ENCODE measurements at regions not wholly inside any gene's neighbourhood (a gene's known extent, or its start where the extent isn't known, plus 50 kb on each side); places are given as distances from the start of the nearest gene placed in this dataset.

DNA sequence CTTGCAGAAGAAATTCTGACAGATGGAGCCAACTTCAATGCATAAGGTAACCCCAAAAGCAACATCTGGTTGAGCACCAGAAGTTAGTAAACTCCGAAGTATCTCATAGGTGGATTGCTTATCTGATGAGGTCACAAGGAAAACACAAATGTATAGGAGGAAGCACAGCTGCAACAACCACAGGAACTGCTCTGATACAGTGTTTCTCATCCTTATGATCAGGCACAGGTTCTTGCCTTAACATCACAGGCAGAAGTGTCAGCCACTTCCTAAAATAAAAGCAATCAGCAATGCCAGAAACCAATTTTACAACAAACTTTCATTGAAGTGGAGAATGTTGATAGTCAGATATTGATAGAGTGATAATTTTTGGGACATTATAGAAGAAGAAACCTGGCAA is 530.3 kb upstream of the FAT3 start:
- TF ChIP-seq, protein P1, sequence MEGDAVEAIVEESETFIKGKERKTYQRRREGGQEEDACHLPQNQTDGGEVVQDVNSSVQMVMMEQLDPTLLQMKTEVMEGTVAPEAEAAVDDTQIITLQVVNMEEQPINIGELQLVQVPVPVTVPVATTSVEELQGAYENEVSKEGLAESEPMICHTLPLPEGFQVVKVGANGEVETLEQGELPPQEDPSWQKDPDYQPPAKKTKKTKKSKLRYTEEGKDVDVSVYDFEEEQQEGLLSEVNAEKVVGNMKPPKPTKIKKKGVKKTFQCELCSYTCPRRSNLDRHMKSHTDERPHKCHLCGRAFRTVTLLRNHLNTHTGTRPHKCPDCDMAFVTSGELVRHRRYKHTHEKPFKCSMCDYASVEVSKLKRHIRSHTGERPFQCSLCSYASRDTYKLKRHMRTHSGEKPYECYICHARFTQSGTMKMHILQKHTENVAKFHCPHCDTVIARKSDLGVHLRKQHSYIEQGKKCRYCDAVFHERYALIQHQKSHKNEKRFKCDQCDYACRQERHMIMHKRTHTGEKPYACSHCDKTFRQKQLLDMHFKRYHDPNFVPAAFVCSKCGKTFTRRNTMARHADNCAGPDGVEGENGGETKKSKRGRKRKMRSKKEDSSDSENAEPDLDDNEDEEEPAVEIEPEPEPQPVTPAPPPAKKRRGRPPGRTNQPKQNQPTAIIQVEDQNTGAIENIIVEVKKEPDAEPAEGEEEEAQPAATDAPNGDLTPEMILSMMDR (IDR thresholded peaks at IDR 0.05; ENCODE audit: low read depth, low read length, poor library complexity, severe bottlenecking) = no peak
- TF ChIP-seq EZH2phosphoT487 (IDR thresholded peaks at IDR 0.05; ENCODE audit: borderline replicate concordance, low read length) = no peak

All from DOHH2 (cell line).